ENCODE measurements at regions not wholly inside any gene's neighbourhood (a gene's known extent, or its start where the extent isn't known, plus 50 kb on each side); places are given as distances from the start of the nearest gene placed in this dataset.

DNA sequence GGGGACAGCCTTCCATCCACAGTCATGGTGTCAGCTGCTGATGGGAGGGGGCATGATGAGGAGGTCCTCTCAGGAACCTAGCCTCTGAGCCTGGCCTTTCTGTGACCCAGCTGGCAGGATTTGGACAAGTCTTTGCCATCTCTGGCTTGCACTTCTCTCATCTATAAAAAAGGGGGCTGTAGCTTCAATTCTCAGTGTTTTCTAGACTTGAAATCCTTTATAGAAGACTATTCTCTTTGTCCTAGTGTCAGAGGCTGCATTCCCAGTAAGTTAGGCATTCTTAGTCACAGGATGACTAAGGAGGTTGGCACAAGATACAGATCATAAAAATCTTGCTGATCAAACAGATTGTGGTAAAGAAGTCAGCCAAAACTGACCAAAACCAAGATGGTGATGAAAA, 958.5 kb downstream of the CNTNAP5 start:
- TF ChIP-seq, protein P1, sequence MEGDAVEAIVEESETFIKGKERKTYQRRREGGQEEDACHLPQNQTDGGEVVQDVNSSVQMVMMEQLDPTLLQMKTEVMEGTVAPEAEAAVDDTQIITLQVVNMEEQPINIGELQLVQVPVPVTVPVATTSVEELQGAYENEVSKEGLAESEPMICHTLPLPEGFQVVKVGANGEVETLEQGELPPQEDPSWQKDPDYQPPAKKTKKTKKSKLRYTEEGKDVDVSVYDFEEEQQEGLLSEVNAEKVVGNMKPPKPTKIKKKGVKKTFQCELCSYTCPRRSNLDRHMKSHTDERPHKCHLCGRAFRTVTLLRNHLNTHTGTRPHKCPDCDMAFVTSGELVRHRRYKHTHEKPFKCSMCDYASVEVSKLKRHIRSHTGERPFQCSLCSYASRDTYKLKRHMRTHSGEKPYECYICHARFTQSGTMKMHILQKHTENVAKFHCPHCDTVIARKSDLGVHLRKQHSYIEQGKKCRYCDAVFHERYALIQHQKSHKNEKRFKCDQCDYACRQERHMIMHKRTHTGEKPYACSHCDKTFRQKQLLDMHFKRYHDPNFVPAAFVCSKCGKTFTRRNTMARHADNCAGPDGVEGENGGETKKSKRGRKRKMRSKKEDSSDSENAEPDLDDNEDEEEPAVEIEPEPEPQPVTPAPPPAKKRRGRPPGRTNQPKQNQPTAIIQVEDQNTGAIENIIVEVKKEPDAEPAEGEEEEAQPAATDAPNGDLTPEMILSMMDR (IDR thresholded peaks at IDR 0.05): no peak
- no peak for TF ChIP-seq ZFX (IDR thresholded peaks at IDR 0.05; ENCODE audit: borderline replicate concordance)

Data from 22Rv1 (cell line).